Thyroid gland (tissue), 4 donors: ENCODE measurements at regions not wholly inside any gene's neighbourhood (a gene's known extent, or its start where the extent isn't known, plus 50 kb on each side); places are given as distances from the start of the nearest gene placed in this dataset.
A peak's percentile ranks its signal among the peaks of the same experiment; 100 is the strongest.

Experiments used
- DNase-seq, 2 donors: peaks; one replicate each; pipeline ENCODE4 v3.0.0-alpha.2; 2019
- H3K27ac ChIP-seq, 3 donors: fragments of 200-600 bp; sonication (generic); 1 replicate in 2 of 3; 2 replicates in 1 of 3; pipeline ENCODE4 v1.5.1; 2016 to 2019; ENCODE audit warnings: mild to moderate bottlenecking in 1 of 3, moderate library complexity in 1 of 3
- H3K27me3 ChIP-seq: fragments of 200-600 bp; sonication (generic); one replicate; pipeline ENCODE4 v1.5.1; 2019
- H3K36me3 ChIP-seq, 2 donors: fragments of 200-600 bp; sonication (generic); one replicate each; pipeline ENCODE4 v1.5.1; 2016 to 2019
- H3K4me1 ChIP-seq, 2 donors: fragments of 200-600 bp; sonication (generic); one replicate each; pipeline ENCODE4 v1.5.1; 2017 to 2019
- H3K4me3 ChIP-seq, 3 donors: fragments of 200-600 bp; sonication (generic); replicated peaks in 1 of 3; 1 replicate in 2 of 3; 2 replicates in 1 of 3; pipeline ENCODE4 v1.5.1; 2016; ENCODE audit warnings: mild to moderate bottlenecking in 1 of 3
- H3K9me3 ChIP-seq: fragments of 200-600 bp; sonication (generic); one replicate; pipeline ENCODE4 v1.5.1; 2017
- POLR2A ChIP-seq, 2 donors: fragments of 450-650 bp; IDR thresholded peaks; one replicate each; pipeline ENCODE4 v1.6.1; 2017; ENCODE audit warnings: antibody characterized with exemption in 2 of 2, mild to moderate bottlenecking in 2 of 2, moderate library complexity in 1 of 2
- WGBS, 2 donors: methylation state at CpG; one replicate each; pipeline ENCODE4 v1.1.5; 2017; 5-methylcytosine and 5-hydroxymethylcytosine counted together
- intact Hi-C: fragments of 100-400 bp; cut with DNase I; formaldehyde crosslinking; loops from one replicate; pipeline ENCODE4 v1.15.1; 2023
- TF ChIP-seq, protein P1 (sequence below), 6 experiments: fragments of 200-600 bp in 3 of 6; fragments of 450-650 bp in 3 of 6; sonication (generic) in 3 of 6; IDR thresholded peaks; one replicate each; pipeline ENCODE4 v1.5.1; 2016 to 2019; ENCODE audit warnings: antibody characterized with exemption in 6 of 6, mild to moderate bottlenecking in 2 of 6, inconsistent platforms in 1 of 6, moderate library complexity in 1 of 6

DNA sequence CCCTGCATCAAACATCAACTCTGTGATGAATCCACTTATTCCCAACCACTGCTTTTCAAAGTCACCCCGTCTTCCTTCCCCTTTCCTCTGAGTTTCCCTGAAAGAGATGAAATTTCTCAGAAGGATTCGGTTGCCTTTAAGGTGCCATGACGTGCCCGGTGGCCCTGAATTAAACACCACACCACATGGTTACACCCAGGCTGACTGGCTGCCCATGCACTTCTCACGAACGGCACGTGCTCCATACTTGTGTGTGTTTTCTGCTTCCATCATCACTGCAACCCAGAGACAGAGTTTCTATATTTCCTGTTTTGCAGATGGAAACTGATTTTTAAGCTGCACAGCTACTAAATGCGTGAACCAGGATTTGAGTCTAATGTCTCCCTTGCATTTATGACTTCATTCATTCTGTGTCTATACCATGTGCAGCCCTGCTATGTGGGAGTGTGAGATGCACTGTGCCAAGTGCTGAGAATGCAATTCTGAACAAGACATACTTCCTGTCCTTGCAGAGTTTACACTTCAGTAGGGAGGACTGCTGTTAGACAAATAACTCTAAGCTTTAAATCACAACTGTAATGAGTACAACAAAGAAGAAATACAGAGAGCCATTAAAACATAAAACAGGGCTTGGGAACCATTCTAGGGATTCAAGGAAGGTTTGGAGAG lies 162.9 kb downstream of the NXNL2 start:
- no peak for DNase-seq
- Histone ChIP-seq H3K4me1 (peaks cover 19 to 22% of the 10 kb centered on the region in 2 donors), H3K4me3 (no peak overlapping the region), H3K9me3 (no peaks in the 10 kb centered on the region), H3K27ac (peak overlapping the region; percentile 50 to 83 (median 50)), H3K36me3 (no peaks in the 10 kb centered on the region), H3K27me3 (no peaks in the 10 kb centered on the region)
- 71 to 87% methylated on average over 8 of the region's 8 CpGs for WGBS, 2 donors
- intact Hi-C loops: no loop called here
- TF ChIP-seq, protein P1, sequence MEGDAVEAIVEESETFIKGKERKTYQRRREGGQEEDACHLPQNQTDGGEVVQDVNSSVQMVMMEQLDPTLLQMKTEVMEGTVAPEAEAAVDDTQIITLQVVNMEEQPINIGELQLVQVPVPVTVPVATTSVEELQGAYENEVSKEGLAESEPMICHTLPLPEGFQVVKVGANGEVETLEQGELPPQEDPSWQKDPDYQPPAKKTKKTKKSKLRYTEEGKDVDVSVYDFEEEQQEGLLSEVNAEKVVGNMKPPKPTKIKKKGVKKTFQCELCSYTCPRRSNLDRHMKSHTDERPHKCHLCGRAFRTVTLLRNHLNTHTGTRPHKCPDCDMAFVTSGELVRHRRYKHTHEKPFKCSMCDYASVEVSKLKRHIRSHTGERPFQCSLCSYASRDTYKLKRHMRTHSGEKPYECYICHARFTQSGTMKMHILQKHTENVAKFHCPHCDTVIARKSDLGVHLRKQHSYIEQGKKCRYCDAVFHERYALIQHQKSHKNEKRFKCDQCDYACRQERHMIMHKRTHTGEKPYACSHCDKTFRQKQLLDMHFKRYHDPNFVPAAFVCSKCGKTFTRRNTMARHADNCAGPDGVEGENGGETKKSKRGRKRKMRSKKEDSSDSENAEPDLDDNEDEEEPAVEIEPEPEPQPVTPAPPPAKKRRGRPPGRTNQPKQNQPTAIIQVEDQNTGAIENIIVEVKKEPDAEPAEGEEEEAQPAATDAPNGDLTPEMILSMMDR (IDR thresholded peaks at IDR 0.05): no peak
- no peak for TF ChIP-seq POLR2A (IDR thresholded peaks at IDR 0.05)

DNA sequence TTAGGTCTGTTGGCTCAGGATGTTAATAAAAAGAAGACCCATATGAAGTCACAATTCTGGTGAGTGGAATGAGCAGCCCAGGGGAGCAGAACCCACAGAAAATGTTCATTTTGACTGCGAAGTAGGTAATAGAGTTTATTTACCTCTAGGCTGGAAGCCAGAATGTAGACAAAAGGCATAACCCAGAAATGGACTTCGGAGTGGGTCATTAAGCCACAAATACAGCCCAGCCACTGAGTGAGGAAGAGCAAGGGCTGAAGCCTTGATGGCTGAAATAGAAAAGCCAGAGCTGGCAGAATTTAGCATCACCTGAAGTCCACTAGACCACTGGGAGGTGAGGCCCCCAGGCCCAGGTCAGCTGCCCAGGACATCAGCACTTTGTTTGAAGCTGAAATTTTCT lies 168.0 kb downstream of the NXNL2 start:
- Histone ChIP-seq H3K27ac (no peak overlapping the region), H3K9me3 (no peaks in the 10 kb centered on the region), H3K27me3 (no peaks in the 10 kb centered on the region), H3K4me3 (no peak overlapping the region), H3K36me3 (no peaks in the 10 kb centered on the region), H3K4me1 (peaks cover 22% of the 10 kb centered on the region in 2 donors)
- no peak for DNase-seq
- 82 to 87% methylated on average over 2 of the region's 2 CpGs for WGBS, 2 donors
- intact Hi-C loops: no loop called here
- no peak for TF ChIP-seq POLR2A (IDR thresholded peaks at IDR 0.05)
- TF ChIP-seq, protein P1 (IDR thresholded peaks at IDR 0.05): no peak

DNA sequence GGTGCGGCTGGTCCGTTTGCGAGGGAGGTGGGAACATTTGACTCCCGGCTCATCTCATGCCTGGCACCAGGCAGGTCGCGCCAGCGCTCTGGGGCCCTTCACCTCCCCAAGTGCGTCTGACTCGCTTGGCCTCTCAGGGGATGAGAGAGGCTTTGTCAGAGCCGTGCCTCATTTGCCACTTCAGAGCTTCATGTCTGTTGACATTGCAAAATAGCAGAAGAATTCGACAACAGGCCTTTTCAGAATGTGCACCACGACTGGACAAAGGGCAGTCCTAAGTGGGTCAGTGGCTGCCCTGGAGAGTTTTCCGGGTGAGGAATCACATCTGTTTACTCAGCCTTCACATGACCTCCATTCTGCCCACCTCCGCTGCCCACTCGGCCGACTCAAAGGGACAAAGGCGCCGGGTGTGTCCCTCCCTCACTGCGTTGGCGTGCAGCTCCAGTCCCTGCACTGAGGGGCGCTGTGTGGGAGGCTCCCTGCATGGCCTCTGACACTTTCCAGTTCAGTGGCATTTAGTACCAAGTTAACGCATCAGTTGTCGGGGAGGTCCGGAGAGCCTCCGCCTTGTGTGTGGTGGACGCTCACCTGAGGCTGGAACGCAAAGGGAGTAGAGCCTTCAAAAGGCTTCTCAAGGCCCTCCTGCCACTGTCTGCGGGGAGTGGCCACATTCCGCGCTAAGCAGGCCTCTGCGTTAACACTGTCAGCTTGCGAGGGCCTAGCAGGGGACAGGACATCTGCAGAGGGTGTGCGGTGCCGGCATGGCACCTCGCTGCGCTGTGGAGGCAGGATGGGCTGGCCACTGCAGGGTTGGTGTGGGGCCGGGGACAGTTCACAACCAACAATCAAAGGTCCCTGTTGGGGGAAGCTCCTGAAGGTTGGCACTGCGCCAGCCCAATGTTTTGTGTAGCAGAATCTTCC lies 171.5 kb downstream of the NXNL2 start:
- intact Hi-C loops: no loop called here
- DNase-seq: peak; percentile 98
- H3K36me3 ChIP-seq: no peaks in the 10 kb centered on the region
- 29 to 34% methylated on average over 25 to 30 of the region's 38 CpGs for WGBS, 2 donors
- no peaks in the 10 kb centered on the region for H3K27me3 ChIP-seq
- H3K4me3 ChIP-seq: no peak overlapping the region
- H3K4me1 ChIP-seq: peaks cover 14% of the 10 kb centered on the region in 2 donors
- TF ChIP-seq, protein P1 (IDR thresholded peaks at IDR 0.05): peak in 5 of 6 experiments; percentile 15 to 67 (median 41)
- TF ChIP-seq POLR2A (IDR thresholded peaks at IDR 0.05): peak in 1 of 2 donors; percentile 41
- peak overlapping the region; percentile 65 to 95 (median 94) for H3K27ac ChIP-seq
- H3K9me3 ChIP-seq: no peaks in the 10 kb centered on the region

DNA sequence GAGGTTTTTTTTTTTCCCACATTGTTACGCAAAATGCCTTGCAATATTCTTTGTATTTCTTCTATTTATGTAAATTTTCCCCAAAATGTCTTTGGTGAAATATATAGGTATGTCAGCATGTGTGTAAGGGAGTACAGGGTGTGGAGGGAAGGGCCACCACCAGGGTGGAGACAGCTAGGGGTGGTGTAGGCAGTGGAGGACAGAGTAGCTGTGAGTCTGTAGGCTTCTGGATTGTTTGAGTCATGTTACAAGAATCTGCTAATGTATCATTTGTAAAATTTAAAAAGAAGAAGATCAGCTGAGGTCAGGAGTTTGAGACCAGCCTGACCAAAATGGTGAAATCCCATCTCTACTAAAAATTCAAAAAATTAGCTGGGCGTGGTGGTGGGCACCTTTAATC lies 175.5 kb downstream of the NXNL2 start:
- H3K4me3 ChIP-seq: no peak overlapping the region
- H3K27ac ChIP-seq: no peak overlapping the region
- no peaks in the 10 kb centered on the region for H3K9me3 ChIP-seq
- H3K4me1 ChIP-seq: peaks cover 12 to 19% of the 10 kb centered on the region in 2 donors
- intact Hi-C loops: no loop called here
- H3K36me3 ChIP-seq: no peaks in the 10 kb centered on the region
- DNase-seq: no peak
- TF ChIP-seq, protein P1 (IDR thresholded peaks at IDR 0.05): no peak
- no peak for TF ChIP-seq POLR2A (IDR thresholded peaks at IDR 0.05)
- 91 to 95% methylated on average over 2 of the region's 2 CpGs for WGBS, 2 donors
- H3K27me3 ChIP-seq: no peaks in the 10 kb centered on the region

DNA sequence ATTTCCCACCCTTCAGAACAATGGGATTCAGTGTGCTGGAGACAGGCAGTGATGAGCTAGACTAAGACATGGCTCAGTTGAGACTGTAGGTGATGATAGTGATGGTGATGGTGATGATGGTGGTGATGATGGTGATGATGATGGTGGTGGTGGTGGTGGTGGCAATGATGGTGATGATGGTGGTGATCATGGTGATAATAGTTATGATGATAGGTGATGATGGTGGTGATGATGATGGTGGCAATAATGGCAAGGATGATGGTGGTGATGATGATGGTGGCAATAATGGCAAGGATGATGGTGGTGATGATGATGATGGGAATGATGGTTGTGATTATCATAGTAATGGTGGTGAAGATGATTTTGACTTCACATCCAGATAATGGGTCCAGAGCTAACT lies 176.7 kb downstream of the NXNL2 start:
- no peak for DNase-seq
- intact Hi-C loops: no loop called here
- TF ChIP-seq POLR2A (IDR thresholded peaks at IDR 0.05): no peak
- TF ChIP-seq, protein P1 (IDR thresholded peaks at IDR 0.05): no peak
- Histone ChIP-seq H3K27ac (no peak overlapping the region), H3K27me3 (no peaks in the 10 kb centered on the region), H3K9me3 (no peaks in the 10 kb centered on the region), H3K4me3 (no peak overlapping the region), H3K36me3 (no peaks in the 10 kb centered on the region), H3K4me1 (peaks cover 5 to 11% of the 10 kb centered on the region in 2 donors)
